B cell (primary cell): ENCODE measurements at regions not wholly inside any gene's neighbourhood (a gene's known extent, or its start where the extent isn't known, plus 50 kb on each side); places are given as distances from the start of the nearest gene placed in this dataset.

Experiments
- ATAC-seq: fragments of 200-7000 bp; cut with Tn5 transposase; one replicate; pipeline ENCODE4 v1.10.0; 2021; ENCODE audit warnings: low read depth, mild to moderate bottlenecking, moderate number of reproducible peaks, moderate library complexity
- CTCF ChIA-PET: fragments of 350-600 bp; sonication (Branson Sonifier 250); formaldehyde crosslinking; loops from one replicate; lab custom pipeline; 2021; ENCODE audit warnings: antibody characterized with exemption, inconsistent platforms; lab: Charles Lee
- POLR2A ChIA-PET: fragments of 350-600 bp; sonication (Branson Sonifier 250); formaldehyde crosslinking; loops from one replicate; lab custom pipeline; 2021; ENCODE audit warnings: antibody characterized with exemption; lab: Charles Lee
- DNase-seq: peaks from one replicate; pipeline ENCODE4 v3.0.0; 2013
- H2AFZ ChIP-seq: 2 replicates; pipeline ENCODE4 v1.6.1; 2012; ENCODE audit warnings: mild to moderate bottlenecking, low read depth, low read length; ENCODE audit not compliant: insufficient read depth, poor library complexity, severe bottlenecking
- H3K27ac ChIP-seq, 2 donors: 1 replicate in 1 of 2; 2 replicates in 1 of 2; pipeline ENCODE4 v1.5.1; 2012 to 2013; ENCODE audit warnings: low read length in 2 of 2, mild to moderate bottlenecking in 2 of 2, moderate library complexity in 1 of 2
- H3K27me3 ChIP-seq, 4 experiments: fragments of 200-600 bp in 1 of 4; sonication (generic) in 1 of 4; replicated peaks in 1 of 4; 1 replicate in 2 of 4; 2 replicates in 2 of 4; pipeline versions ENCODE4 v1.6.1 to v1.7.0; 2013 to 2016; ENCODE audit warnings: low read length in 3 of 4, mild to moderate bottlenecking in 2 of 4, mixed read lengths in 1 of 4, moderate library complexity in 1 of 4; ENCODE audit not compliant: insufficient read depth in 4 of 4, control insufficient read depth in 3 of 4; ENCODE audit errors: control extremely low read depth in 1 of 4
- H3K36me3 ChIP-seq, 2 experiments: replicated peaks in 1 of 2; 1 replicate in 1 of 2; 2 replicates in 1 of 2; pipeline versions ENCODE4 v1.6.1 to v1.7.1; 2013; ENCODE audit warnings: low read length in 1 of 2; ENCODE audit not compliant: insufficient read depth in 2 of 2, control insufficient read depth in 1 of 2; ENCODE audit errors: control extremely low read depth in 1 of 2, extremely low read depth in 1 of 2
- H3K4me1 ChIP-seq, 2 donors: fragments of 200-600 bp in 1 of 2; sonication (generic) in 1 of 2; 1 replicate in 1 of 2; 2 replicates in 1 of 2; pipeline versions ENCODE4 v1.5.1 to v1.6.1; 2013 to 2017; ENCODE audit warnings: low read length in 2 of 2; ENCODE audit not compliant: control insufficient read depth in 2 of 2, insufficient read depth in 2 of 2
- H3K4me2 ChIP-seq: replicated peaks from 2 replicates; pipeline ENCODE3; 2012; ENCODE audit warnings: mild to moderate bottlenecking, low read depth, low read length; ENCODE audit not compliant: poor library complexity, severe bottlenecking
- H3K4me3 ChIP-seq, 5 experiments: fragments of 200-600 bp in 1 of 5; sonication (generic) in 1 of 5; 1 replicate in 3 of 5; 2 replicates in 2 of 5; pipeline versions ENCODE4 v1.5.1 to v1.7.0; 2011 to 2016; ENCODE audit warnings: low read length in 4 of 5, mild to moderate bottlenecking in 4 of 5, low read depth in 2 of 5, control low read depth in 1 of 5, moderate library complexity in 1 of 5; ENCODE audit not compliant: insufficient read depth in 1 of 5; ENCODE audit errors: control extremely low read depth in 1 of 5, extremely low read depth in 1 of 5
- H3K79me2 ChIP-seq: fragments of 200-600 bp; sonication (generic); one replicate; pipeline ENCODE4 v1.6.0; 2016; ENCODE audit warnings: low read length; ENCODE audit not compliant: control insufficient read depth, insufficient read depth
- H3K9ac ChIP-seq: fragments of 200-600 bp; sonication (generic); 2 replicates; pipeline ENCODE4 v1.6.1; 2017; ENCODE audit warnings: mild to moderate bottlenecking, low read length, moderate library complexity
- H3K9me3 ChIP-seq, 3 donors: one replicate each; pipeline versions ENCODE4 v1.6.1 to v1.7.1; 2013; ENCODE audit warnings: low read length in 2 of 3; ENCODE audit not compliant: control insufficient read depth in 2 of 3, insufficient read depth in 1 of 3; ENCODE audit errors: control extremely low read depth in 1 of 3
- H4K20me1 ChIP-seq: 2 replicates; pipeline ENCODE4 v1.6.0; 2012; ENCODE audit warnings: mild to moderate bottlenecking, low read length; ENCODE audit not compliant: insufficient read depth, control insufficient read depth, poor library complexity, severe bottlenecking
- H3K27ac Mint-ChIP-seq: one replicate; pipeline ENCODE4 v1.8.0; 2021; ENCODE audit warnings: mixed read lengths
- H3K27me3 Mint-ChIP-seq: one replicate; pipeline ENCODE4 v1.8.0; 2021; ENCODE audit warnings: mixed read lengths
- H3K4me1 Mint-ChIP-seq: one replicate; pipeline ENCODE4 v1.8.0; 2021; ENCODE audit warnings: mixed read lengths
- H3K4me3 Mint-ChIP-seq: one replicate; pipeline ENCODE4 v1.8.0; 2021; ENCODE audit warnings: mixed read lengths
- H3K9me3 Mint-ChIP-seq: one replicate; pipeline ENCODE4 v1.8.0; 2022; ENCODE audit warnings: mixed read lengths; ENCODE audit not compliant: insufficient read depth
- EZH2 ChIP-seq: IDR thresholded peaks from 2 replicates; pipeline ENCODE4 v1.6.1; 2012; ENCODE audit warnings: borderline replicate concordance, low read depth, mild to moderate bottlenecking, moderate library complexity, low read length; ENCODE audit not compliant: insufficient read depth, poor library complexity, severe bottlenecking
- WGBS: methylation state at CpG from one replicate; pipeline ENCODE4 v1.1.5; 2013; ENCODE audit warnings: missing lambda C conversion rate; ENCODE audit not compliant: insufficient coverage; 5-methylcytosine and 5-hydroxymethylcytosine counted together
- intact Hi-C: fragments of 100-400 bp; cut with micrococcal nuclease; formaldehyde crosslinking; loops from one replicate; pipeline ENCODE4 v1.10.0; 2022
- TF ChIP-seq, protein P1 (sequence below): fragments of 200-600 bp; IDR thresholded peaks from one replicate; pipeline ENCODE4 v1.8.0; 2022; ENCODE audit warnings: antibody characterized with exemption, mild to moderate bottlenecking

DNA sequence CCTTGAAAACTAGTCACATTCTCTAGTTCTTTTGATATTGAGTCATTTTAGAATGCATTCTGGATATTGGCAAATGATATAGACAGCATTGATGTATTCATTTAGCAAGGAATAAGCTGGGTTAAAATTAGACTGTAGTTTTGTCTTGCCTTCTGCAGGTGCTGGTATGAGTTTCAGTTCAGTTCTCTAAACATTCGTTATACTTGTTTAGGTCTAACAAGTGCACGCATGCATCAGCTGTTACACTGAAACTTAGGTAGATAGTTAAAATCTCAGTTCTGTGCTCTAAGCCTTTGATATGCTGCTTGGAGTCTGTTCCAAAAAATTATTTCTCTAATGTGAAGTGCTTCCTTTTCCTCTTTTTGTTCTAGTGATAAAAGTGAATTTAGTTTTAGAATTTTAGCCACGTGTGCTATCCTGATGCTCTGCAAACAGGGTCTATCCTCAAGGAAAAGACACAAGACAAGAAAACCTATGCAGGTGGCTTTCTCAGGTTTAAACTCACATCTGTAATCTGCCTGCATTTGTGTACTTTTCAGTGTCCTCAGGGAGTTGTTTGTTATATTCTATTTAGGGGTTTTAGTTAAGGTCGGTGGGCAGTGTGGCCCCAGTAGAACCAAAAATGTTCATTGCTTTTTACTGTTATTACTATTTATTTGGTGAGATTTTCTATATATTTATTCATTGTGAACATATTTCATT is 409.0 kb downstream of the CDC14C start:
- Histone ChIP-seq H3K27me3 (no peaks in the 10 kb centered on the region), H3K4me2 (no peak overlapping the region), H3K36me3 (no peaks in the 10 kb centered on the region), H4K20me1 (no peaks in the 10 kb centered on the region), H3K9me3 (no peaks in the 10 kb centered on the region), H3K9ac (no peak overlapping the region), H3K4me3 (no peak overlapping the region), H3K27ac (no peak overlapping the region), H3K79me2 (no peaks in the 10 kb centered on the region), H3K4me1 (no peaks in the 10 kb centered on the region), H2AFZ (no peak overlapping the region)
- Mint-ChIP-seq H3K9me3 (peaks cover 2% of the 10 kb centered on the region), H3K4me3 (no peak overlapping the region), H3K4me1 (no peaks in the 10 kb centered on the region), H3K27me3 (no peaks in the 10 kb centered on the region), H3K27ac (no peak overlapping the region)
- DNase-seq (no peak), ATAC-seq (no peak)
- TF ChIP-seq, protein P1, sequence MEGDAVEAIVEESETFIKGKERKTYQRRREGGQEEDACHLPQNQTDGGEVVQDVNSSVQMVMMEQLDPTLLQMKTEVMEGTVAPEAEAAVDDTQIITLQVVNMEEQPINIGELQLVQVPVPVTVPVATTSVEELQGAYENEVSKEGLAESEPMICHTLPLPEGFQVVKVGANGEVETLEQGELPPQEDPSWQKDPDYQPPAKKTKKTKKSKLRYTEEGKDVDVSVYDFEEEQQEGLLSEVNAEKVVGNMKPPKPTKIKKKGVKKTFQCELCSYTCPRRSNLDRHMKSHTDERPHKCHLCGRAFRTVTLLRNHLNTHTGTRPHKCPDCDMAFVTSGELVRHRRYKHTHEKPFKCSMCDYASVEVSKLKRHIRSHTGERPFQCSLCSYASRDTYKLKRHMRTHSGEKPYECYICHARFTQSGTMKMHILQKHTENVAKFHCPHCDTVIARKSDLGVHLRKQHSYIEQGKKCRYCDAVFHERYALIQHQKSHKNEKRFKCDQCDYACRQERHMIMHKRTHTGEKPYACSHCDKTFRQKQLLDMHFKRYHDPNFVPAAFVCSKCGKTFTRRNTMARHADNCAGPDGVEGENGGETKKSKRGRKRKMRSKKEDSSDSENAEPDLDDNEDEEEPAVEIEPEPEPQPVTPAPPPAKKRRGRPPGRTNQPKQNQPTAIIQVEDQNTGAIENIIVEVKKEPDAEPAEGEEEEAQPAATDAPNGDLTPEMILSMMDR: no peak
- TF ChIP-seq EZH2: no peak
- ChIA-PET POLR2A (no interaction called here), CTCF (no interaction called here)
- 70% methylated on average over 2 of the region's 4 CpGs for WGBS
- intact Hi-C loops: no loop called here

DNA sequence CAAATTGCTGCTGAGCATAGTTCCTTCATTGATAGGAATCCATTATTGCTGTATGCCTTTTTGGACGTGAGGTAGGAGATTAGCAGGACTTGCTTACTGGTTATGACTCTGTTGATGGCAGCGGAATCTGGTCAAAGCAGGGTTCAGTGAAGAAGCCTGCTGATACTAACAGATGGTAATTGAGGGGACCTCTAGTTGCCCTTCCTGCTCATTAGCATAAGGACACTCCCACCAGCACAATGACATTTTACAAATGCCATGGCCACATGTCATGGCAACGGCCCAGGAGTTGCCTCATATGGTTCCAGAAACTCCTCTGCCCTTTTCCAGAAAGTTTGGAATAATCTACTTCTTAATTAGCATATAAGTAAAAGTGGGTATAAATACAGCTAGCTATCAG is 417.5 kb downstream of the CDC14C start:
- Histone ChIP-seq H3K9me3 (no peaks in the 10 kb centered on the region), H3K27me3 (no peaks in the 10 kb centered on the region), H3K4me1 (no peaks in the 10 kb centered on the region), H3K4me2 (no peak overlapping the region), H3K9ac (no peak overlapping the region), H3K79me2 (no peaks in the 10 kb centered on the region), H3K27ac (no peak overlapping the region), H3K36me3 (no peaks in the 10 kb centered on the region), H3K4me3 (no peak overlapping the region), H2AFZ (no peak overlapping the region), H4K20me1 (no peaks in the 10 kb centered on the region)
- ChIA-PET CTCF (no interaction called here), POLR2A (no interaction called here)
- ATAC-seq: no peak
- Mint-ChIP-seq H3K27ac (no peak overlapping the region), H3K9me3 (no peaks in the 10 kb centered on the region), H3K4me3 (no peak overlapping the region), H3K4me1 (no peaks in the 10 kb centered on the region), H3K27me3 (no peaks in the 10 kb centered on the region)
- intact Hi-C loops: no loop called here
- no peak for DNase-seq
- TF ChIP-seq, protein P1: no peak
- WGBS: 83% methylated on average over 1 of the region's 3 CpGs
